ENCODE measurements at regions not wholly inside any gene's neighbourhood (a gene's known extent, or its start where the extent isn't known, plus 50 kb on each side); places are given as distances from the start of the nearest gene placed in this dataset.
"Not testable (repeated sequence)": the region's sequence is repeated elsewhere in the genome, so short reads cannot be mapped to it uniquely, and the experiment has no call there.

GRCh38 chr3:35439663-35440062 is 199.7 kb upstream of the ARPP21 start:
- H3K36me3 Mint-ChIP-seq (ENCODE audit: low read depth) = no peaks in the 10 kb centered on the region
- H3K4me3 Mint-ChIP-seq (ENCODE audit: unreplicated experiment) = no peak overlapping the region
- DNase-seq (ENCODE audit: low spot score) = no peak
- peaks cover 2% of the 10 kb centered on the region for H3K9me3 Mint-ChIP-seq (ENCODE audit: low read depth)
- H3K27ac Mint-ChIP-seq (ENCODE audit: unreplicated experiment) = no peak overlapping the region
- no peak for TF ChIP-seq CTCF (IDR thresholded peaks at IDR 0.05)
- H3K4me1 Mint-ChIP-seq (ENCODE audit: low read depth) = no peaks in the 10 kb centered on the region
- peaks cover 7% of the 10 kb centered on the region for H3K27me3 Mint-ChIP-seq (ENCODE audit: low read depth)

GRCh38 chr3:35440826-35441225 is 198.5 kb upstream of the ARPP21 start:
- H3K27ac Mint-ChIP-seq (ENCODE audit: unreplicated experiment) = no peak overlapping the region
- no peaks in the 10 kb centered on the region for H3K36me3 Mint-ChIP-seq (ENCODE audit: low read depth)
- H3K9me3 Mint-ChIP-seq (ENCODE audit: low read depth) = no peaks in the 10 kb centered on the region
- H3K27me3 Mint-ChIP-seq (ENCODE audit: low read depth) = peaks cover 7% of the 10 kb centered on the region
- H3K4me3 Mint-ChIP-seq (ENCODE audit: unreplicated experiment) = no peak overlapping the region
- DNase-seq (ENCODE audit: low spot score) = no peak
- no peaks in the 10 kb centered on the region for H3K4me1 Mint-ChIP-seq (ENCODE audit: low read depth)
- no peak for TF ChIP-seq CTCF (IDR thresholded peaks at IDR 0.05)

GRCh38 chr3:35446896-35447295 is 192.4 kb upstream of the ARPP21 start:
- Mint-ChIP-seq H3K36me3 (ENCODE audit: low read depth) (no peaks in the 10 kb centered on the region), H3K9me3 (ENCODE audit: low read depth) (no peaks in the 10 kb centered on the region), H3K27me3 (ENCODE audit: low read depth) (peaks cover 5% of the 10 kb centered on the region), H3K4me1 (ENCODE audit: low read depth) (no peaks in the 10 kb centered on the region), H3K4me3 (ENCODE audit: unreplicated experiment) (no peak overlapping the region), H3K27ac (ENCODE audit: unreplicated experiment) (no peak overlapping the region)
- no peak for DNase-seq (ENCODE audit: low spot score)
- no peak for TF ChIP-seq CTCF (IDR thresholded peaks at IDR 0.05)

GRCh38 chr3:35448121-35448520 is 191.2 kb upstream of the ARPP21 start:
- H3K36me3 Mint-ChIP-seq (ENCODE audit: low read depth) = no peaks in the 10 kb centered on the region

GRCh38 chr3:35448681-35449080 is 190.6 kb upstream of the ARPP21 start:
- H3K36me3 Mint-ChIP-seq (ENCODE audit: low read depth) = no peaks in the 10 kb centered on the region
- no peak overlapping the region for H3K27ac Mint-ChIP-seq (ENCODE audit: unreplicated experiment)
- no peak overlapping the region for H3K4me3 Mint-ChIP-seq (ENCODE audit: unreplicated experiment)
- H3K27me3 Mint-ChIP-seq (ENCODE audit: low read depth) = peaks cover 5% of the 10 kb centered on the region
- H3K4me1 Mint-ChIP-seq (ENCODE audit: low read depth) = no peaks in the 10 kb centered on the region
- peaks cover under 1% of the 10 kb centered on the region for H3K9me3 Mint-ChIP-seq (ENCODE audit: low read depth)
- TF ChIP-seq CTCF (IDR thresholded peaks at IDR 0.05) = no peak
- DNase-seq (ENCODE audit: low spot score) = no peak

More at GRCh38 chr3:35448121-35448520, 191.2 kb upstream of the ARPP21 start:
- Mint-ChIP-seq H3K4me1 (ENCODE audit: low read depth) (no peaks in the 10 kb centered on the region), H3K27me3 (ENCODE audit: low read depth) (peaks cover 5% of the 10 kb centered on the region), H3K27ac (ENCODE audit: unreplicated experiment) (no peak overlapping the region), H3K9me3 (ENCODE audit: low read depth) (no peaks in the 10 kb centered on the region), H3K4me3 (ENCODE audit: unreplicated experiment) (no peak overlapping the region)
- TF ChIP-seq CTCF (IDR thresholded peaks at IDR 0.05) = no peak
- no peak for DNase-seq (ENCODE audit: low spot score)

- H3K4me1 Mint-ChIP-seq (ENCODE audit: low read depth); DNase-seq (ENCODE audit: low spot score); H3K4me3 Mint-ChIP-seq (ENCODE audit: unreplicated experiment); H3K27me3 Mint-ChIP-seq (ENCODE audit: low read depth); H3K36me3 Mint-ChIP-seq (ENCODE audit: low read depth); H3K27ac Mint-ChIP-seq (ENCODE audit: unreplicated experiment): not testable (repeated sequence)
- H3K9me3 Mint-ChIP-seq (ENCODE audit: low read depth) = peaks cover 42% of the 10 kb centered on the region
Observed at GRCh38 chr3:35454819-35455218, 184.5 kb upstream of the ARPP21 start.
